ENCODE measurements at regions not wholly inside any gene's neighbourhood (a gene's known extent, or its start where the extent isn't known, plus 50 kb on each side); places are given as distances from the start of the nearest gene placed in this dataset.

GRCh38 chr5:74392711-74393351 lies 247.7 kb downstream of the ENC1 start:
- 80% methylated on average over 3 of the region's 3 CpGs; no CpG with 5 or more reads in 1 of the 2 experiments for WGBS, 2 experiments (ENCODE audit: extremely low coverage in 1 of 2, insufficient coverage in 1 of 2, insufficient read length in 1 of 2, insufficient replicate concordance in 2 of 2, low coverage in 1 of 2, low lambda C conversion rate in 2 of 2, missing lambda C conversion rate in 1 of 2)
- ChIA-PET POLR2A (ENCODE audit: partially characterized antibody) (no interaction called here), CTCF (ENCODE audit: partially characterized antibody) (interaction anchor here (0.9 to 1.2 kb wide), 4 partner anchors 9 to 256 kb away, joined by 3 to 4 read pairs (median 3); no protein-coding TSS in a partner anchor)
- Histone ChIP-seq H4K8ac (ENCODE audit: extremely low read depth, insufficient read depth, low read length) (no peak overlapping the region), H4K20me1 (replicated peaks in 1 of 2; ENCODE audit: control insufficient read depth in 1 of 2, insufficient read depth in 2 of 2, low read length in 2 of 2) (peaks cover 2% of the 10 kb centered on the region in 2 experiments), H3K27me3 (replicated peaks in 1 of 4; ENCODE audit: control insufficient read depth in 3 of 4, extremely low read depth in 1 of 4, insufficient read depth in 3 of 4, low read length in 3 of 4) (peaks cover 0 to 19% (median 10%) of the 10 kb centered on the region in 4 experiments; a peak in 4 of 7 replicates), H3K14ac (ENCODE audit: insufficient read length) (no peak overlapping the region), H2AK5ac (ENCODE audit: low read depth, low read length) (no peak overlapping the region), H3K9me3 (ENCODE audit: insufficient read depth in 2 of 2, low read depth in 1 of 2, low read length in 1 of 2) (no peaks in the 10 kb centered on the region), H3K4ac (replicated peaks; ENCODE audit: insufficient read length, low read depth, low read length) (no peak overlapping the region), H3K18ac (ENCODE audit: extremely low read depth, low read length) (no peak overlapping the region), H2BK12ac (ENCODE audit: low read depth, low read length) (no peak overlapping the region), H3K23me2 (ENCODE audit: low read depth, low read length) (no peaks in the 10 kb centered on the region), H3K27ac (ENCODE audit: low read depth, low read length) (no peak overlapping the region), H3K56ac (replicated peaks; ENCODE audit: insufficient read length, low read depth, low read length) (no peak overlapping the region), H2BK120ac (replicated peaks; ENCODE audit: low read depth, low read length) (no peak overlapping the region), H2BK20ac (ENCODE audit: low read length) (no peak overlapping the region), H3K4me1 (replicated peaks in 1 of 4; ENCODE audit: control insufficient read depth in 3 of 4, insufficient read depth in 4 of 4, low read length in 3 of 4) (peaks cover 0 to 6% (median 4%) of the 10 kb centered on the region in 4 experiments; a peak in 6 of 7 replicates), H3K4me2 (ENCODE audit: insufficient read depth in 1 of 2, low read depth in 2 of 2, low read length in 2 of 2) (no peak overlapping the region), H3K23ac (ENCODE audit: insufficient read length) (no peak overlapping the region), H3K4me3 (ENCODE audit: extremely low read depth in 1 of 4, insufficient read depth in 2 of 4, low read depth in 3 of 4, low read length in 4 of 4) (no peak overlapping the region), H4K91ac (replicated peaks; ENCODE audit: insufficient read length, low read length) (no peak overlapping the region), H2BK5ac (ENCODE audit: low read depth, low read length) (no peak overlapping the region), H3K9ac (replicated peaks in 1 of 4; ENCODE audit: extremely low read depth in 1 of 4, low read depth in 3 of 4, low read length in 3 of 4) (no peak overlapping the region), H2AFZ (ENCODE audit: low read length) (no peak overlapping the region), H4K5ac (ENCODE audit: insufficient read length, low read depth, low read length) (no peak overlapping the region), H3K36me3 (ENCODE audit: control insufficient read depth in 2 of 4, insufficient read depth in 4 of 4, low read length in 3 of 4) (no peaks in the 10 kb centered on the region), H3K79me2 (ENCODE audit: control insufficient read depth in 1 of 2, insufficient read depth in 2 of 2, low read length in 2 of 2) (no peaks in the 10 kb centered on the region), H2BK15ac (ENCODE audit: low read length) (no peak overlapping the region), H3K79me1 (ENCODE audit: low read depth, low read length) (no peaks in the 10 kb centered on the region)
- DNase-seq (ENCODE audit: low read depth in 1 of 2, low spot score in 2 of 2) (no peak), FAIRE-seq (no peak)
- TF ChIP-seq NANOG (IDR thresholded peaks at IDR 0.05; ENCODE audit: insufficient read depth, low read depth, low read length, poor library complexity, severe bottlenecking) (no peak), SIX5 (IDR thresholded peaks at IDR 0.05; ENCODE audit: low read depth, low read length) (no peak), RNF2 (IDR thresholded peaks at IDR 0.05; ENCODE audit: borderline replicate concordance, low read depth, low read length, missing control alignments, poor library complexity, severe bottlenecking) (no peak), EP300 (IDR thresholded peaks at IDR 0.05; ENCODE audit: borderline replicate concordance in 1 of 2, low read depth in 2 of 2, low read length in 2 of 2) (no peak), SP1 (IDR thresholded peaks at IDR 0.05; ENCODE audit: low read depth, low read length) (no peak), TBP (IDR thresholded peaks at IDR 0.05; ENCODE audit: low read depth, low read length) (no peak), RBBP5 (IDR thresholded peaks at IDR 0.05; ENCODE audit: borderline replicate concordance, low read depth, low read length) (no peak), CEBPB (IDR thresholded peaks at IDR 0.05; ENCODE audit: low read depth, low read length) (no peak)
